ENCODE measurements at regions not wholly inside any gene's neighbourhood (a gene's known extent, or its start where the extent isn't known, plus 50 kb on each side); places are given as distances from the start of the nearest gene placed in this dataset.

DNA sequence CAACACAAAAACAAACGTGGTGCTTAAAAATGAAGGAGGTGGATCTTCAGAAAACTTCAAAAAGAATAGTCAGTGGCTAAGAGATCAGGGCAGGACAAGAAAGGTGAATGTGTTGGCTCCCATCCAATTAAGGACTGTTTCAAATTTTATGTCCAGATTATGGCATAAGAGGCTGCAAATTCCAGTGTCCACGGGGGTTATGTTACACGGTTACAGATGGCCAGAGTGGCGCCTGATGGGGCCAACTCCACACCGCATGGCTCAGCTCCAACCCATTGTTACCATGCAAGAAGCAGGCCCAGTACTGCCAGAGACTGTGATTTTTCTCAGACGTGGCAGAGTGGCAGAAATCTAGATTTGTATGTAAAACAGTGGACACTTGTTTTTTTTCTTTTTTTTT, 168.4 kb upstream of the TENM3 start:
- Histone ChIP-seq H3K9ac (ENCODE audit: low read depth in 1 of 2, low read length in 2 of 2) (no peak overlapping the region), H3K27ac (ENCODE audit: low read depth, low read length) (no peak overlapping the region), H3K9me3 (ENCODE audit: control insufficient read depth in 1 of 2, low read length in 2 of 2) (no peaks in the 10 kb centered on the region), H3K4me1 (ENCODE audit: control insufficient read depth in 1 of 2, insufficient read depth in 2 of 2, low read length in 2 of 2) (no peaks in the 10 kb centered on the region), H3K4me3 (ENCODE audit: low read depth in 1 of 2, low read length in 2 of 2) (no peak overlapping the region), H3K27me3 (ENCODE audit: control insufficient read depth in 1 of 2, insufficient read depth in 2 of 2, low read length in 2 of 2) (no peaks in the 10 kb centered on the region), H3K36me3 (ENCODE audit: control insufficient read depth in 1 of 2, insufficient read depth in 2 of 2, low read length in 2 of 2) (no peaks in the 10 kb centered on the region)

DNA sequence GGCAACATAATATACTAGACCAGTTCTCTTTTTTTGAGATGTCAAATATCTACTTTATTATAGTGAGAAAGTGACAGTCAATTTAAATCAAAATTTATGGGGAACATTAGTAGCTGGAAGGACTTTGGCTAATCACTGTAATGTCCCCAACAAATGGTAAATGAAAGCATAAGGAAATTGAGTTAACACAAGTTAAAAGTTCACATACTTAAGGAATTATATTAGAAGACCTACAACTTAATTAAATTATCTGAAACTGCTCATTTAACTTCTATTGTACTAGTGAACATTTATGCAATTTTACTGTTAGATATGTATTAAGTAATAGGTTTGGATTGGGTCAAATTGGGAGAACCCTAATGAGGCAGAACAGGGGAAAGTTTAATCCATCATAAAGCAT, 160.3 kb upstream of the TENM3 start:
- no peaks in the 10 kb centered on the region for H3K4me1 ChIP-seq (ENCODE audit: control insufficient read depth in 1 of 2, insufficient read depth in 2 of 2, low read length in 2 of 2)
- no peaks in the 10 kb centered on the region for H3K9me3 ChIP-seq (ENCODE audit: control insufficient read depth in 1 of 2, low read length in 2 of 2)
- H3K9ac ChIP-seq (ENCODE audit: low read depth in 1 of 2, low read length in 2 of 2), result no peak overlapping the region
- H3K27me3 ChIP-seq (ENCODE audit: control insufficient read depth in 1 of 2, insufficient read depth in 2 of 2, low read length in 2 of 2), result no peaks in the 10 kb centered on the region
- H3K27ac ChIP-seq (ENCODE audit: low read depth, low read length), result no peak overlapping the region
- no peak overlapping the region for H3K4me3 ChIP-seq (ENCODE audit: low read depth in 1 of 2, low read length in 2 of 2)
- H3K36me3 ChIP-seq (ENCODE audit: control insufficient read depth in 1 of 2, insufficient read depth in 2 of 2, low read length in 2 of 2), result no peaks in the 10 kb centered on the region

DNA sequence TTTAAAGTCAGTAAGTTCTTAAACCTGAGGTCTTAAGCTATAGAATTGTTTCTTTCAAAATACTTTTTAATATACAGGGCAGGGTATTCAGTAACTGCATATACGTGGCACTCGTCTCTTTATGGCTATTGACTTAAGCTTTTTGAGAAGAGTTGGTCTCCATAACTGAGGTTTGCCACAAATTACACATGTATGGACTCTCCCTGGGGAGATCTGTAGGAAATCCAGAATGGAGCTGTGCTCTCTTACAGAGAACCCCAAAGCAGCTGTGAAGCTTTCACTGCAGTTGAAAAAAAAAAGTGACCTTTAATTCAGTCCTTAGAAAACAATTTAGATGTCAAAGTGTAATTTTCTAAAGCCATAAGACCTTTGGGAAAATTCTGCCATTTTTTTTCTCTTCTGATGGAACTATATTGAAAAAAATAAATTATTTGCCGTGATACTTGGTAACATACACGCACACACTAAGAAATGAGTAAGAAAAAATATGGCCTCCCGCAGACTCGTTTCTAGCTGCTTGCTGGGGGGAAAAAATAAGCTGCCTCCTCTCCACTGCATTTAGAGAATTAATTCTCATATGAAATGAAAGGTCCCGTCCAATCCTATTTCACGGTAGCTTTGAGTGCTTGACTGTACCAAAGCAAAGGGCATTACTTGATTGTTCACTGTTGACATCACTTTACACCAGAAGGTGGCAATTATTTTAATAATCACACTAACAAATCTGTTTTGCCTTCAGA, 159.4 kb upstream of the TENM3 start:
- H3K36me3 ChIP-seq (ENCODE audit: control insufficient read depth in 1 of 2, insufficient read depth in 2 of 2, low read length in 2 of 2), result no peaks in the 10 kb centered on the region
- no peaks in the 10 kb centered on the region for H3K4me1 ChIP-seq (ENCODE audit: control insufficient read depth in 1 of 2, insufficient read depth in 2 of 2, low read length in 2 of 2)
- H3K27me3 ChIP-seq (ENCODE audit: control insufficient read depth in 1 of 2, insufficient read depth in 2 of 2, low read length in 2 of 2), result no peaks in the 10 kb centered on the region
- H3K9ac ChIP-seq (ENCODE audit: low read depth in 1 of 2, low read length in 2 of 2), result no peak overlapping the region
- H3K4me3 ChIP-seq (ENCODE audit: low read depth in 1 of 2, low read length in 2 of 2), result no peak overlapping the region
- H3K9me3 ChIP-seq (ENCODE audit: control insufficient read depth in 1 of 2, low read length in 2 of 2), result no peaks in the 10 kb centered on the region
- H3K27ac ChIP-seq (ENCODE audit: low read depth, low read length), result no peak overlapping the region

DNA sequence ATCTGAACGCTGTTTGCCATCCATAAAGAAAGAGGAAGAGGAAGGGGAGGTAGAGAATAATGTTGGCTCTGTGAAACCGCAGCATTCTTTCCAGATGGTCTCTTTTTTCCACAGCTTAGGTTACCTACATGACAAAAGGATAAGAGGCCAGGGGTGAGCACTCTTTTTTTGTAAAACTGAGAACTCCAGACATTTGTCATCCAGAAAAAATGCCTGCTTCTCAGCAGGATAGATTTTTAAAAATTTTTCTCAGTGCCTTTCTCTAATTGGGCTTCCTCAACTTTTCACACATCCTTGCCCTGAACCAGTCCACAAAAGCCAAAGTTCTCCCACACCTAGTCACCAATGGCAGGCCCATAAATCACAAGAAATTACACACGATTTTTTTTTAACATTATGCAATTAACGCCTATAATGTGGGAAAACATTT, 158.1 kb upstream of the TENM3 start:
- Histone ChIP-seq H3K9ac (ENCODE audit: low read depth in 1 of 2, low read length in 2 of 2) (no peak overlapping the region), H3K4me1 (ENCODE audit: control insufficient read depth in 1 of 2, insufficient read depth in 2 of 2, low read length in 2 of 2) (no peaks in the 10 kb centered on the region), H3K9me3 (ENCODE audit: control insufficient read depth in 1 of 2, low read length in 2 of 2) (no peaks in the 10 kb centered on the region), H3K4me3 (ENCODE audit: low read depth in 1 of 2, low read length in 2 of 2) (no peak overlapping the region), H3K36me3 (ENCODE audit: control insufficient read depth in 1 of 2, insufficient read depth in 2 of 2, low read length in 2 of 2) (no peaks in the 10 kb centered on the region), H3K27me3 (ENCODE audit: control insufficient read depth in 1 of 2, insufficient read depth in 2 of 2, low read length in 2 of 2) (no peaks in the 10 kb centered on the region), H3K27ac (ENCODE audit: low read depth, low read length) (no peak overlapping the region)

DNA sequence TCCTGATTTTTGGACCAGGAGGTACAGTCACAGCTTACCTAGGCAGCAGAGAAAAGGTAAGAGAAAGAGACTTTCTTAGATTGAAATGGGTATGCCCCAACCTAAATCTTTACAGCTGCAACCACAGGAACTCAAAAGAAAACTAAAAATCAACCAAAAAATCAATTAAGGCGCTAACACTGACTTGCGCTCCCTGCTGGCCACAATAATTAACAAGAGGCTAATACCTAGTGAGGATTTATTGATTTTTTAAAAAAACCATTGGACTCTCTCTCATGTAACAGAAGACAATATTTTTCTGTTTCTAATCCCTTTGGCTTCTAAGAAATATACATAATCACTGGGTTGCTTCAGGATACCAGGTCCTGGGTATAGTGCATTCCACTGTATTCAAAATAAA, 153.9 kb upstream of the TENM3 start:
- H3K9ac ChIP-seq (ENCODE audit: low read depth in 1 of 2, low read length in 2 of 2), result no peak overlapping the region
- H3K36me3 ChIP-seq (ENCODE audit: control insufficient read depth in 1 of 2, insufficient read depth in 2 of 2, low read length in 2 of 2), result no peaks in the 10 kb centered on the region
- no peaks in the 10 kb centered on the region for H3K4me1 ChIP-seq (ENCODE audit: control insufficient read depth in 1 of 2, insufficient read depth in 2 of 2, low read length in 2 of 2)
- no peaks in the 10 kb centered on the region for H3K27me3 ChIP-seq (ENCODE audit: control insufficient read depth in 1 of 2, insufficient read depth in 2 of 2, low read length in 2 of 2)
- no peak overlapping the region for H3K27ac ChIP-seq (ENCODE audit: low read depth, low read length)
- H3K4me3 ChIP-seq (ENCODE audit: low read depth in 1 of 2, low read length in 2 of 2), result no peak overlapping the region
- H3K9me3 ChIP-seq (ENCODE audit: control insufficient read depth in 1 of 2, low read length in 2 of 2), result no peaks in the 10 kb centered on the region

DNA sequence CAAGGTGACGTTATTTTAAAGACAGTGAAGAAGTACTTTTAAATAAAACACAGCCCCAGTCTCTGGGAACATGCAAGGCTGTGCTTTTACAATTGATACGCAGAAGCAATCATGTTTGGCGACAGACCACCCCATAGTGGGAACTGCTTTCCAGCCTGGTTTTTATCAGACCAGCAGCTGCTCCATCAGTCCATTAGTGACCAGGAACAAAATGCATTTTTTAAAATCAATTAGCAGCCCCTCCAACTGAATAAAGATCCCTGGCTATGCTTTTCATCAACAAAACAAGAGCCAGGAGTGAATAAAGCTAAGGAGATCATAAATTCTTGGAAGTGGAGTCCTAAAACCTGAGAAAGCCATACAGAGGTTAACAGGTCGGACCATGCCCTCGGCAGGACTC, 153.0 kb upstream of the TENM3 start:
- no peak overlapping the region for H3K27ac ChIP-seq (ENCODE audit: low read depth, low read length)
- H3K36me3 ChIP-seq (ENCODE audit: control insufficient read depth in 1 of 2, insufficient read depth in 2 of 2, low read length in 2 of 2), result no peaks in the 10 kb centered on the region
- H3K4me3 ChIP-seq (ENCODE audit: low read depth in 1 of 2, low read length in 2 of 2), result no peak overlapping the region
- no peaks in the 10 kb centered on the region for H3K27me3 ChIP-seq (ENCODE audit: control insufficient read depth in 1 of 2, insufficient read depth in 2 of 2, low read length in 2 of 2)
- no peaks in the 10 kb centered on the region for H3K9me3 ChIP-seq (ENCODE audit: control insufficient read depth in 1 of 2, low read length in 2 of 2)
- H3K9ac ChIP-seq (ENCODE audit: low read depth in 1 of 2, low read length in 2 of 2), result no peak overlapping the region
- no peaks in the 10 kb centered on the region for H3K4me1 ChIP-seq (ENCODE audit: control insufficient read depth in 1 of 2, insufficient read depth in 2 of 2, low read length in 2 of 2)

DNA sequence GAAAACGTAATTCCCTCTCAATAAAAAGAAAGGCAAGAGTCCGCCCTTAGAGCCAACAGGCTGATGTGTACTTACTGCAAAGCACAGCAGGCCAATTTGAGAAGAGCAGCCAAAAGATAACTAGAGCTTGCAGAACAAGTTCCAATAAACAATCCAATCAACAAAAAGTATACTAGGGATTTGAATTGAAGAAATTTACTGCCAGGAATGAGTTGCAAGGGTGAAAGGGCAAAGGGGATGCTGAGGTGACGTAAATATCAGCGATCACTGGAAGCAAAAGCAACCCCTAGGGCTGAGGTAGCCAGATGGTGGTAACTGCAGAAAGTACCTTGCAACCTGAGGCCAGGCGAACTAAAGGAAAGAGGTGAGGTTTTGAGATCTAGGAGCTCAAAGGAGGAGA, 152.1 kb upstream of the TENM3 start:
- Histone ChIP-seq H3K27me3 (ENCODE audit: control insufficient read depth in 1 of 2, insufficient read depth in 2 of 2, low read length in 2 of 2) (no peaks in the 10 kb centered on the region), H3K4me1 (ENCODE audit: control insufficient read depth in 1 of 2, insufficient read depth in 2 of 2, low read length in 2 of 2) (no peaks in the 10 kb centered on the region), H3K4me3 (ENCODE audit: low read depth in 1 of 2, low read length in 2 of 2) (no peak overlapping the region), H3K9ac (ENCODE audit: low read depth in 1 of 2, low read length in 2 of 2) (no peak overlapping the region), H3K9me3 (ENCODE audit: control insufficient read depth in 1 of 2, low read length in 2 of 2) (no peaks in the 10 kb centered on the region), H3K27ac (ENCODE audit: low read depth, low read length) (no peak overlapping the region), H3K36me3 (ENCODE audit: control insufficient read depth in 1 of 2, insufficient read depth in 2 of 2, low read length in 2 of 2) (no peaks in the 10 kb centered on the region)

DNA sequence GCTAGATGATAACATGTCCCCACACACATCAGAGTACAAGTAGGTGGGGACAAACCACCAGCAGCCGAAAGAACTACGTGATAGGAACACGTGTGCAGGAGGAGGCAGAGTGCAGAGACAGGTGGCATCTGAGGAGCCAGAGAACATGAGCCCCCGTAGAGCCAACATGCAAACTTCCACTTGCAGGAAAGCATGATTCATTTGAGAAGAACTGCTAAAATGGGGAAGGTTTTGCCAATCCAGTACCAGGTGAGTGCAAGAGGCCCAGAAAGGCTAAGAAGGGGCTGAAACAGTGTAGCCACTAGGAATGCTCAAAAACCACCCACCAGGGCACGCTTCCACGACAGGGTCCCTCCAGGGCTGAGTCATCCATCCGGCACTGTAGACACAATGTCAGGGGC, 149.8 kb upstream of the TENM3 start:
- Histone ChIP-seq H3K4me3 (ENCODE audit: low read depth in 1 of 2, low read length in 2 of 2) (no peak overlapping the region), H3K27me3 (ENCODE audit: control insufficient read depth in 1 of 2, insufficient read depth in 2 of 2, low read length in 2 of 2) (no peaks in the 10 kb centered on the region), H3K27ac (ENCODE audit: low read depth, low read length) (no peak overlapping the region), H3K4me1 (ENCODE audit: control insufficient read depth in 1 of 2, insufficient read depth in 2 of 2, low read length in 2 of 2) (no peaks in the 10 kb centered on the region), H3K36me3 (ENCODE audit: control insufficient read depth in 1 of 2, insufficient read depth in 2 of 2, low read length in 2 of 2) (no peaks in the 10 kb centered on the region), H3K9me3 (ENCODE audit: control insufficient read depth in 1 of 2, low read length in 2 of 2) (no peaks in the 10 kb centered on the region), H3K9ac (ENCODE audit: low read depth in 1 of 2, low read length in 2 of 2) (no peak overlapping the region)

DNA sequence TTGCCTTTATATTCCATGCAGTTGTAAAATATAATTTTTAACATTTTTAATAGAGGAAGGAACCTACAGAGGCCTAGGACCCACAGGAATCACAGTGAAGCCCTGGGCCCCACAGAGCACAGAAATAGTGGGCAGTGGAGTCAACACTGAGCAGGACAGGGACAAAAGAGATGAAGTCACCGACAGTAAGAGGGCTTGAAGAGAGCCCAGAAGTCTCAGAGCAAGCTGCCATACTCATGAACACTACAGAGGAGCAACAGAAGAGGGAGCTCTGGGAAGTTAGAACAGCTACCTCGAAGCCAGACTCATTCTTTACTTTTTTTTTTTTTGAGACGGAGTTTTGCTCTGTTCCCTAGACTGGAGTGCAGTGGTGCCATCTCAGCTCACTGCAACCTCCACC, 149.3 kb upstream of the TENM3 start:
- no peak overlapping the region for H3K27ac ChIP-seq (ENCODE audit: low read depth, low read length)
- H3K27me3 ChIP-seq (ENCODE audit: control insufficient read depth in 1 of 2, insufficient read depth in 2 of 2, low read length in 2 of 2), result no peaks in the 10 kb centered on the region

DNA sequence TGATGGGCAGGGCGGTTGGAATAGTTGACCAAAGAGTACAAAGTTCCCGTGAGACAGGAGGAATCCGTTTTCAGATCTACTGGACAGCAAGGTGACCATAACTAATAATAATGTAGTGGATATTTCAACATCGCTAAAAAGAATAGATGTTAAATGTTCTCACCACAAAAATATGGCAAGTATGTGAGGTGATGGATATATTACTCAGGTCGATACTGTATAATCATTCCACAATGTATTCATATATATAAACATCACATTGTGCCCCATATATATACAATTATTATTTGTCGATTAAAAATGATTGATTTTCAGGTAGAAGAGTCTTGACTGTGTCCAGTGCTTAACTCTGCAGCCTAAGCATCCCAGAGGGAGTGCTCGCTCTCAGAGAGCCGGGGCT, 141.6 kb upstream of the TENM3 start:
- Histone ChIP-seq H3K4me1 (ENCODE audit: control insufficient read depth in 1 of 2, insufficient read depth in 2 of 2, low read length in 2 of 2) (no peaks in the 10 kb centered on the region), H3K9me3 (ENCODE audit: control insufficient read depth in 1 of 2, low read length in 2 of 2) (no peaks in the 10 kb centered on the region), H3K36me3 (ENCODE audit: control insufficient read depth in 1 of 2, insufficient read depth in 2 of 2, low read length in 2 of 2) (no peaks in the 10 kb centered on the region), H3K9ac (ENCODE audit: low read depth in 1 of 2, low read length in 2 of 2) (no peak overlapping the region), H3K27me3 (ENCODE audit: control insufficient read depth in 1 of 2, insufficient read depth in 2 of 2, low read length in 2 of 2) (no peaks in the 10 kb centered on the region), H3K4me3 (ENCODE audit: low read depth in 1 of 2, low read length in 2 of 2) (no peak overlapping the region), H3K27ac (ENCODE audit: low read depth, low read length) (no peak overlapping the region)

More for the DNA sequence above, 149.3 kb upstream of the TENM3 start:
- Histone ChIP-seq H3K36me3 (ENCODE audit: control insufficient read depth in 1 of 2, insufficient read depth in 2 of 2, low read length in 2 of 2) (no peaks in the 10 kb centered on the region), H3K9me3 (ENCODE audit: control insufficient read depth in 1 of 2, low read length in 2 of 2) (no peaks in the 10 kb centered on the region), H3K4me1 (ENCODE audit: control insufficient read depth in 1 of 2, insufficient read depth in 2 of 2, low read length in 2 of 2) (no peaks in the 10 kb centered on the region), H3K4me3 (ENCODE audit: low read depth in 1 of 2, low read length in 2 of 2) (no peak overlapping the region), H3K9ac (ENCODE audit: low read depth in 1 of 2, low read length in 2 of 2) (no peak overlapping the region)

DNA sequence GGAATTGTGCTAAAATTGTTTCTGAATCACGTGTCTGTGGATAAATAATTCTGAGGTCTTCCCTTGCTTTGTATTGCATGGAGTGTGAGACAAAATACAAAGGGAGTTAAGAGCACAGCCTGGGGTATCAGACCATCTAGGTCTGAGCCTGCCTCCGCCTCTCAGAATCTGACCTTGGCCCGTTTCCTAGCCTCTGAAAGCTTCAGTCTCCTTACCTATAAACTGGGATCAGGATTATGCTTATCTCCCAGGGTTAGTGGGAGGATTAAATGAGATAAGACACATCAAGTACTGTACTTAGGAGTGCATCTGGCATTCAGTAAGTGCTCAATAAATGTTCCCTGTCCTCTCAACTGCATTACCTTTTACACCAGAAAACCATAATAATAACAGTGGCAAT, 140.6 kb upstream of the TENM3 start:
- Histone ChIP-seq H3K9me3 (ENCODE audit: control insufficient read depth in 1 of 2, low read length in 2 of 2) (no peaks in the 10 kb centered on the region), H3K27me3 (ENCODE audit: control insufficient read depth in 1 of 2, insufficient read depth in 2 of 2, low read length in 2 of 2) (no peaks in the 10 kb centered on the region), H3K4me3 (ENCODE audit: low read depth in 1 of 2, low read length in 2 of 2) (no peak overlapping the region), H3K9ac (ENCODE audit: low read depth in 1 of 2, low read length in 2 of 2) (no peak overlapping the region), H3K4me1 (ENCODE audit: control insufficient read depth in 1 of 2, insufficient read depth in 2 of 2, low read length in 2 of 2) (no peaks in the 10 kb centered on the region), H3K36me3 (ENCODE audit: control insufficient read depth in 1 of 2, insufficient read depth in 2 of 2, low read length in 2 of 2) (no peaks in the 10 kb centered on the region), H3K27ac (ENCODE audit: low read depth, low read length) (no peak overlapping the region)
